DND-41 (cell line): ENCODE measurements at regions not wholly inside any gene's neighbourhood (a gene's known extent, or its start where the extent isn't known, plus 50 kb on each side); places are given as distances from the start of the nearest gene placed in this dataset.
"Not testable (repeated sequence)": the region's sequence is repeated elsewhere in the genome, so short reads cannot be mapped to it uniquely, and the experiment has no call there.

Experiments used
- ATAC-seq: fragments of 200-7000 bp; cut with Tn5 transposase; 3 replicates; pipeline ENCODE4 v1.9.1; 2021; ENCODE audit warnings: low read depth; ENCODE audit not compliant: insufficient read depth
- DNase-seq: peaks from one replicate; pipeline ENCODE4 v3.0.0-alpha.2; 2020
- H2AFZ ChIP-seq: 2 replicates; pipeline ENCODE4 v1.6.0; 2012; ENCODE audit warnings: low read depth, low read length
- H3K27ac ChIP-seq: 2 replicates; pipeline ENCODE4 v1.5.1; 2012; ENCODE audit warnings: low read length, inconsistent platforms
- H3K27me3 ChIP-seq: fragments of 200-600 bp; sonication (generic); 2 replicates; pipeline ENCODE4 v1.6.0; 2012; ENCODE audit warnings: low read length, mild to moderate bottlenecking, inconsistent platforms; ENCODE audit not compliant: insufficient read depth, poor library complexity
- H3K36me3 ChIP-seq: 2 replicates; pipeline ENCODE4 v1.5.1; 2012; ENCODE audit warnings: low read length, inconsistent platforms; ENCODE audit not compliant: insufficient read depth
- H3K4me1 ChIP-seq: 2 replicates; pipeline ENCODE4 v1.5.1; 2012; ENCODE audit warnings: mild to moderate bottlenecking, low read length; ENCODE audit not compliant: insufficient read depth
- H3K4me2 ChIP-seq: 2 replicates; pipeline ENCODE4 v1.6.0; 2012; ENCODE audit warnings: mild to moderate bottlenecking, moderate library complexity, low read length, inconsistent platforms; ENCODE audit not compliant: insufficient read depth
- H3K4me3 ChIP-seq, 2 experiments: fragments of 200-600 bp in 1 of 2; shearing (Covaris generic) in 1 of 2; 2 replicates each; pipeline ENCODE4 v1.5.1; 2012 to 2016; ENCODE audit warnings: inconsistent platforms in 2 of 2, low read length in 2 of 2, mild to moderate bottlenecking in 2 of 2, low read depth in 1 of 2, moderate library complexity in 1 of 2
- H3K79me2 ChIP-seq: 2 replicates; pipeline ENCODE4 v1.6.0; 2012; ENCODE audit warnings: low read length, inconsistent platforms; ENCODE audit not compliant: insufficient read depth
- H3K9ac ChIP-seq: 2 replicates; pipeline ENCODE4 v1.6.0; 2012; ENCODE audit warnings: low read depth, mild to moderate bottlenecking, inconsistent platforms, low read length, moderate library complexity
- H3K9me3 ChIP-seq: 2 replicates; pipeline ENCODE4 v1.5.1; 2012; ENCODE audit warnings: low read length, moderate library complexity, mild to moderate bottlenecking, inconsistent platforms; ENCODE audit not compliant: insufficient read depth, severe bottlenecking
- H4K20me1 ChIP-seq: 2 replicates; pipeline ENCODE4 v1.6.0; 2012; ENCODE audit warnings: low read length; ENCODE audit not compliant: insufficient read depth
- CTCF ChIP-seq: IDR thresholded peaks from 2 replicates; pipeline ENCODE4 v1.5.1; 2012; ENCODE audit warnings: borderline replicate concordance, low read length, moderate library complexity, mild to moderate bottlenecking; ENCODE audit not compliant: poor library complexity, severe bottlenecking; ENCODE audit errors: extremely low read depth
- EZH2 ChIP-seq: IDR thresholded peaks from 3 replicates; pipeline ENCODE4 v1.6.1; 2012; ENCODE audit warnings: borderline replicate concordance, low read depth, mild to moderate bottlenecking, moderate library complexity, low read length, inconsistent platforms; ENCODE audit not compliant: severe bottlenecking

- Histone ChIP-seq H3K9ac (no peak overlapping the region), H3K4me2 (no peak overlapping the region), H3K79me2 (no peaks in the 10 kb centered on the region), H3K4me3 (no peak overlapping the region), H3K4me1 (no peaks in the 10 kb centered on the region), H3K9me3 (no peaks in the 10 kb centered on the region), H4K20me1 (no peaks in the 10 kb centered on the region), H3K27me3 (no peaks in the 10 kb centered on the region), H2AFZ (no peak overlapping the region), H3K27ac (no peak overlapping the region), H3K36me3 (no peaks in the 10 kb centered on the region)
- TF ChIP-seq EZH2 (no peak), CTCF (no peak)
- ATAC-seq (no peak), DNase-seq (no peak)
These were observed 2009.6 kb downstream of the OLFM4 start for GRCh38 chr13:55038230-55038629.

GRCh38 chr13:55053891-55054550, 2025.4 kb downstream of the OLFM4 start:
- not testable (repeated sequence) for H2AFZ ChIP-seq, ATAC-seq, H3K27me3 ChIP-seq, H3K36me3 ChIP-seq, H4K20me1 ChIP-seq, DNase-seq, H3K79me2 ChIP-seq, H3K4me1 ChIP-seq, H3K4me2 ChIP-seq, H3K27ac ChIP-seq, H3K4me3 ChIP-seq, H3K9ac ChIP-seq, H3K9me3 ChIP-seq

GRCh38 chr13:55055666-55056065, 2027.1 kb downstream of the OLFM4 start:
- not testable (repeated sequence) for H3K9ac ChIP-seq, H3K4me3 ChIP-seq, H3K4me2 ChIP-seq, H4K20me1 ChIP-seq, DNase-seq, H2AFZ ChIP-seq, H3K4me1 ChIP-seq, H3K79me2 ChIP-seq, ATAC-seq, H3K27ac ChIP-seq, H3K27me3 ChIP-seq, H3K36me3 ChIP-seq, H3K9me3 ChIP-seq

GRCh38 chr13:55062662-55063061, 2034.0 kb downstream of the OLFM4 start:
- Histone ChIP-seq H3K9ac (no peak overlapping the region), H3K4me1 (no peaks in the 10 kb centered on the region), H3K36me3 (no peaks in the 10 kb centered on the region), H3K79me2 (no peaks in the 10 kb centered on the region), H3K4me3 (no peak overlapping the region), H3K27me3 (no peaks in the 10 kb centered on the region), H3K9me3 (no peaks in the 10 kb centered on the region), H3K4me2 (no peak overlapping the region), H3K27ac (no peak overlapping the region), H4K20me1 (no peaks in the 10 kb centered on the region), H2AFZ (no peak overlapping the region)
- DNase-seq (no peak), ATAC-seq (no peak)
- no peak for TF ChIP-seq CTCF
